Endodermal cell (in vitro differentiated cells): ENCODE measurements at regions not wholly inside any gene's neighbourhood (a gene's known extent, or its start where the extent isn't known, plus 50 kb on each side); places are given as distances from the start of the nearest gene placed in this dataset.

ENCODE experiments used
- DNase-seq: peaks from one replicate; pipeline ENCODE4 v3.0.0-alpha.2; 2017
- H3K27ac ChIP-seq: 2 replicates; pipeline ENCODE4 v1.5.1; 2013; ENCODE audit warnings: mild to moderate bottlenecking, low read depth, low read length, moderate library complexity
- H3K27me3 ChIP-seq: 2 replicates; pipeline ENCODE4 v1.6.1; 2013; ENCODE audit warnings: mild to moderate bottlenecking, low read length, moderate library complexity; ENCODE audit not compliant: insufficient read depth, control insufficient read depth, poor library complexity, severe bottlenecking
- H3K36me3 ChIP-seq: 2 replicates; pipeline ENCODE4 v1.7.0; 2013; ENCODE audit warnings: mild to moderate bottlenecking, low read length, moderate library complexity; ENCODE audit not compliant: control insufficient read depth, insufficient read depth
- H3K4me1 ChIP-seq: one replicate; pipeline ENCODE4 v1.7.0; 2013; ENCODE audit warnings: low read length; ENCODE audit not compliant: control insufficient read depth, insufficient read depth
- H3K4me3 ChIP-seq: 2 replicates; pipeline ENCODE4 v1.5.1; 2013; ENCODE audit warnings: mild to moderate bottlenecking, low read length, moderate library complexity
- H3K9ac ChIP-seq: 2 replicates; pipeline ENCODE4 v1.6.1; 2013; ENCODE audit warnings: mild to moderate bottlenecking, low read length, moderate library complexity; ENCODE audit not compliant: poor library complexity, severe bottlenecking; ENCODE audit errors: extremely low read depth
- H3K9me3 ChIP-seq: 2 replicates; pipeline ENCODE4 v1.6.1; 2013; ENCODE audit warnings: mild to moderate bottlenecking, low read length, moderate library complexity; ENCODE audit not compliant: control insufficient read depth
- H3K27ac Mint-ChIP-seq: 2 replicates; pipeline ENCODE4 v1.8.0; 2020; ENCODE audit warnings: mixed read lengths
- H3K27me3 Mint-ChIP-seq: 2 replicates; pipeline ENCODE4 v1.8.0; 2021; ENCODE audit warnings: mild to moderate bottlenecking, mixed read lengths; ENCODE audit not compliant: insufficient read depth
- H3K36me3 Mint-ChIP-seq: 2 replicates; pipeline ENCODE4 v1.8.0; 2020; ENCODE audit warnings: low read depth, mixed read lengths
- H3K4me1 Mint-ChIP-seq: 2 replicates; pipeline ENCODE4 v1.8.0; 2020; ENCODE audit warnings: mixed read lengths
- H3K4me3 Mint-ChIP-seq: 2 replicates; pipeline ENCODE4 v1.8.0; 2020; ENCODE audit warnings: mild to moderate bottlenecking, moderate library complexity, mixed read lengths
- H3K9me3 Mint-ChIP-seq: 2 replicates; pipeline ENCODE4 v1.8.0; 2020; ENCODE audit warnings: mild to moderate bottlenecking, mixed read lengths
- CTCF ChIP-seq: fragments of 200-600 bp; sonication (generic); conservative IDR thresholded peaks from 2 replicates; pipeline ENCODE4 v1.5.0; 2021; ENCODE audit warnings: antibody characterized with exemption, mild to moderate bottlenecking
- WGBS, 2 experiments: methylation state at CpG; one replicate each; pipeline versions ENCODE4 v1.1.5 to v1.1.7; 2013; ENCODE audit warnings: missing lambda C conversion rate in 2 of 2, mixed read lengths in 1 of 2; ENCODE audit not compliant: insufficient coverage in 1 of 2, insufficient read length in 1 of 2; 5-methylcytosine and 5-hydroxymethylcytosine counted together

GRCh38 chr2:226445216-226445861, 354.3 kb downstream of the IRS1 start:
- no peaks in the 10 kb centered on the region for H3K9me3 Mint-ChIP-seq
- Histone ChIP-seq H3K9ac (no peak overlapping the region), H3K27me3 (no peaks in the 10 kb centered on the region), H3K27ac (no peak overlapping the region), H3K4me3 (no peak overlapping the region), H3K9me3 (no peaks in the 10 kb centered on the region), H3K36me3 (no peaks in the 10 kb centered on the region), H3K4me1 (no peaks in the 10 kb centered on the region)
- no peak overlapping the region for H3K27ac Mint-ChIP-seq
- H3K4me3 Mint-ChIP-seq: no peak overlapping the region
- H3K27me3 Mint-ChIP-seq: no peaks in the 10 kb centered on the region
- no peak for DNase-seq
- TF ChIP-seq CTCF: no peak
- H3K4me1 Mint-ChIP-seq: peaks cover 2% of the 10 kb centered on the region
- H3K36me3 Mint-ChIP-seq: no peaks in the 10 kb centered on the region
- 92 to 100% methylated on average over 1 to 5 of the region's 5 CpGs for WGBS, 2 experiments

GRCh38 chr2:226443112-226443511, 356.5 kb downstream of the IRS1 start:
- no peak for TF ChIP-seq CTCF
- no peaks in the 10 kb centered on the region for H3K9me3 ChIP-seq

GRCh38 chr2:226440127-226440918, 359.3 kb downstream of the IRS1 start:
- no peaks in the 10 kb centered on the region for H3K36me3 Mint-ChIP-seq
- 88 to 93% methylated on average over 1 to 2 of the region's 3 CpGs for WGBS, 2 experiments
- TF ChIP-seq CTCF: no peak

More at GRCh38 chr2:226443112-226443511, 356.5 kb downstream of the IRS1 start:
- no peaks in the 10 kb centered on the region for H3K9me3 Mint-ChIP-seq
- Histone ChIP-seq H3K9ac (no peak overlapping the region), H3K27ac (no peak overlapping the region), H3K4me1 (no peaks in the 10 kb centered on the region), H3K4me3 (no peak overlapping the region), H3K27me3 (no peaks in the 10 kb centered on the region), H3K36me3 (no peaks in the 10 kb centered on the region)
- no peak for DNase-seq
- WGBS, 2 experiments: 85 to 90% methylated on average over 4 of the region's 5 CpGs
- no peak overlapping the region for H3K4me3 Mint-ChIP-seq
- H3K36me3 Mint-ChIP-seq: no peaks in the 10 kb centered on the region
- H3K27me3 Mint-ChIP-seq: no peaks in the 10 kb centered on the region
- H3K4me1 Mint-ChIP-seq: peaks cover 2% of the 10 kb centered on the region
- no peak overlapping the region for H3K27ac Mint-ChIP-seq

More at GRCh38 chr2:226440127-226440918, 359.3 kb downstream of the IRS1 start:
- no peak overlapping the region for H3K4me3 ChIP-seq
- peaks cover 2% of the 10 kb centered on the region for H3K4me1 Mint-ChIP-seq
- no peaks in the 10 kb centered on the region for H3K9me3 ChIP-seq
- no peaks in the 10 kb centered on the region for H3K9me3 Mint-ChIP-seq
- no peak overlapping the region for H3K9ac ChIP-seq
- H3K36me3 ChIP-seq: no peaks in the 10 kb centered on the region
- H3K4me3 Mint-ChIP-seq: no peak overlapping the region
- H3K4me1 ChIP-seq: no peaks in the 10 kb centered on the region
- no peaks in the 10 kb centered on the region for H3K27me3 ChIP-seq
- H3K27ac ChIP-seq: no peak overlapping the region
- no peak overlapping the region for H3K27ac Mint-ChIP-seq
- no peaks in the 10 kb centered on the region for H3K27me3 Mint-ChIP-seq
- DNase-seq: no peak
